NCI-H1694 treated with DMSO at 0.1 percent for 48 hours (cell line): ENCODE measurements at regions not wholly inside any gene's neighbourhood (a gene's known extent, or its start where the extent isn't known, plus 50 kb on each side); places are given as distances from the start of the nearest gene placed in this dataset.

Experiments used
- DNase-seq: peaks from one replicate; lab custom pipeline; 2025; lab: John Stamatoyannopoulos, UW

- DNase-seq = no peak
Measured at GRCh38 chr16:79267781-79268180, 332.8 kb downstream of the MAF start.

GRCh38 chr16:79267146-79267545 is 333.4 kb downstream of the MAF start:
- no peak for DNase-seq

GRCh38 chr16:79265701-79266100 is 334.8 kb downstream of the MAF start:
- no peak for DNase-seq

GRCh38 chr16:79265196-79265595 is 335.3 kb downstream of the MAF start:
- no peak for DNase-seq

- no peak for DNase-seq
Measured at GRCh38 chr16:79264237-79265109, 336.1 kb downstream of the MAF start.

GRCh38 chr16:79263425-79263824 is 337.1 kb downstream of the MAF start:
- DNase-seq = no peak
